Kidney epithelial cell (primary cell): ENCODE measurements at regions not wholly inside any gene's neighbourhood (a gene's known extent, or its start where the extent isn't known, plus 50 kb on each side); places are given as distances from the start of the nearest gene placed in this dataset.

ENCODE experiments used
- DNase-seq: peaks from one replicate; pipeline ENCODE4 v3.0.0-alpha.2; 2010; ENCODE audit warnings: low read depth
- H3K27me3 ChIP-seq: 2 replicates; pipeline ENCODE4 v1.6.0; 2011; ENCODE audit warnings: low read length; ENCODE audit not compliant: control insufficient read depth, insufficient read depth
- H3K36me3 ChIP-seq: 2 replicates; pipeline ENCODE4 v1.5.1; 2011; ENCODE audit warnings: low read length; ENCODE audit not compliant: control insufficient read depth, insufficient read depth
- H3K4me3 ChIP-seq: 2 replicates; pipeline ENCODE4 v1.5.1; 2011; ENCODE audit warnings: low read depth, mild to moderate bottlenecking, control low read depth, low read length
- CTCF ChIP-seq: IDR thresholded peaks from 2 replicates; pipeline ENCODE4 v1.5.1; 2011; ENCODE audit warnings: mild to moderate bottlenecking, moderate library complexity, low read length, control low read depth, inconsistent platforms; ENCODE audit not compliant: insufficient read depth, poor library complexity, severe bottlenecking

GRCh38 chr2:211062297-211062612 lies 505.9 kb downstream of the CPS1 start:
- Histone ChIP-seq H3K4me3 (no peak overlapping the region), H3K36me3 (no peaks in the 10 kb centered on the region), H3K27me3 (no peaks in the 10 kb centered on the region)
- TF ChIP-seq CTCF = no peak
- DNase-seq = no peak

GRCh38 chr2:211067029-211067428 lies 510.6 kb downstream of the CPS1 start:
- no peak for DNase-seq
- Histone ChIP-seq H3K4me3 (no peak overlapping the region), H3K36me3 (no peaks in the 10 kb centered on the region), H3K27me3 (no peaks in the 10 kb centered on the region)
- no peak for TF ChIP-seq CTCF

GRCh38 chr2:211068108-211068780 lies 511.8 kb downstream of the CPS1 start:
- H3K4me3 ChIP-seq = no peak overlapping the region
- TF ChIP-seq CTCF = no peak
- H3K27me3 ChIP-seq = no peaks in the 10 kb centered on the region
- H3K36me3 ChIP-seq = no peaks in the 10 kb centered on the region
- no peak for DNase-seq

- Histone ChIP-seq H3K36me3 (no peaks in the 10 kb centered on the region), H3K4me3 (no peak overlapping the region), H3K27me3 (no peaks in the 10 kb centered on the region)
- TF ChIP-seq CTCF = no peak
- DNase-seq = no peak
Measured at GRCh38 chr2:211070547-211070946, 514.1 kb downstream of the CPS1 start.

- TF ChIP-seq CTCF = no peak
- Histone ChIP-seq H3K36me3 (no peaks in the 10 kb centered on the region), H3K4me3 (no peak overlapping the region), H3K27me3 (no peaks in the 10 kb centered on the region)
- no peak for DNase-seq
Measured at GRCh38 chr2:211077216-211077767, 520.9 kb downstream of the CPS1 start.

GRCh38 chr2:211084352-211084751 lies 528.0 kb downstream of the CPS1 start:
- DNase-seq = no peak
- no peak for TF ChIP-seq CTCF
- Histone ChIP-seq H3K4me3 (no peak overlapping the region), H3K36me3 (no peaks in the 10 kb centered on the region), H3K27me3 (no peaks in the 10 kb centered on the region)
